IMR-90 (cell line): ENCODE measurements at regions not wholly inside any gene's neighbourhood (a gene's known extent, or its start where the extent isn't known, plus 50 kb on each side); places are given as distances from the start of the nearest gene placed in this dataset.

Experiments
- ATAC-seq: fragments of 200-7000 bp; cut with Tn5 transposase; 2 replicates; pipeline ENCODE4 v1.9.1; 2020; ENCODE audit warnings: low read depth, mild to moderate bottlenecking, moderate library complexity
- BruUV-seq: library from RNA; stranded (reverse); fragments of 400-500 nt; replicated peaks from 2 replicates; lab custom pipeline; 2021; lab: Mats Ljungman, UMichigan
- CTCF ChIA-PET: fragments of 300-600 bp; formaldehyde crosslinking; extraction: SDS; loops from one replicate; lab custom pipeline; 2021; ENCODE audit warnings: antibody characterized with exemption; lab: Yijun Ruan, JAX
- POLR2A ChIA-PET: fragments of 300-600 bp; sonication (Branson Sonifier 250); formaldehyde crosslinking; loops from one replicate; lab custom pipeline; 2022; ENCODE audit warnings: antibody characterized with exemption; ENCODE audit not compliant: unreplicated experiment; lab: Charles Lee
- DNase-seq: peaks from one replicate; pipeline ENCODE4 v3.0.0; 2013
- H2AFZ ChIP-seq: replicated peaks from 2 replicates; pipeline ENCODE3; 2013; ENCODE audit warnings: low read length, mild to moderate bottlenecking; ENCODE audit not compliant: poor library complexity
- H2AK5ac ChIP-seq: 2 replicates; pipeline ENCODE4 v1.6.1; 2013; ENCODE audit warnings: low read depth, low read length, inconsistent platforms
- H2AK9ac ChIP-seq: replicated peaks from 2 replicates; pipeline ENCODE3; 2013; ENCODE audit warnings: mild to moderate bottlenecking, low read depth, low read length, moderate library complexity; ENCODE audit not compliant: poor library complexity
- H2BK120ac ChIP-seq: 2 replicates; pipeline ENCODE4 v1.6.1; 2013; ENCODE audit warnings: low read depth, low read length, inconsistent platforms
- H2BK15ac ChIP-seq: 3 replicates; pipeline ENCODE4 v1.6.1; 2013; ENCODE audit warnings: low read depth, low read length, inconsistent platforms
- H2BK20ac ChIP-seq: 2 replicates; pipeline ENCODE4 v1.6.1; 2013; ENCODE audit warnings: low read depth, mild to moderate bottlenecking, inconsistent platforms, low read length, moderate library complexity
- H2BK5ac ChIP-seq: 2 replicates; pipeline ENCODE4 v1.6.1; 2013; ENCODE audit warnings: mild to moderate bottlenecking, low read depth, low read length, inconsistent platforms; ENCODE audit not compliant: poor library complexity, severe bottlenecking
- H3K14ac ChIP-seq: replicated peaks from 2 replicates; pipeline ENCODE4 v1.6.1; 2013; ENCODE audit warnings: low read depth, low read length, inconsistent platforms
- H3K18ac ChIP-seq: 2 replicates; pipeline ENCODE4 v1.6.1; 2013; ENCODE audit warnings: low read depth, low read length, control low read depth
- H3K23ac ChIP-seq: 2 replicates; pipeline ENCODE4 v1.6.1; 2013; ENCODE audit warnings: low read depth, low read length, inconsistent platforms
- H3K27ac ChIP-seq: 2 replicates; pipeline ENCODE4 v1.5.1; 2013; ENCODE audit warnings: mild to moderate bottlenecking, control low read depth, low read length; ENCODE audit not compliant: insufficient read depth
- H3K27me3 ChIP-seq: 2 replicates; pipeline ENCODE4 v1.6.1; 2013; ENCODE audit warnings: low read length; ENCODE audit not compliant: control insufficient read depth, insufficient read depth
- H3K36me3 ChIP-seq: 2 replicates; pipeline ENCODE4 v1.6.1; 2013; ENCODE audit warnings: low read length, mixed read lengths; ENCODE audit not compliant: control insufficient read depth, insufficient read depth
- H3K4ac ChIP-seq: 2 replicates; pipeline ENCODE4 v1.6.1; 2013; ENCODE audit warnings: low read depth, low read length, inconsistent platforms
- H3K4me1 ChIP-seq: 2 replicates; pipeline ENCODE4 v1.6.1; 2013; ENCODE audit warnings: low read length, mixed read lengths; ENCODE audit not compliant: control insufficient read depth, insufficient read depth
- H3K4me2 ChIP-seq: 2 replicates; pipeline ENCODE4 v1.6.1; 2013; ENCODE audit warnings: low read depth, mild to moderate bottlenecking, control low read depth, low read length, moderate library complexity
- H3K4me3 ChIP-seq: 2 replicates; pipeline ENCODE4 v1.5.1; 2013; ENCODE audit warnings: low read depth, mild to moderate bottlenecking, control low read depth, low read length, moderate library complexity; ENCODE audit not compliant: insufficient read depth
- H3K56ac ChIP-seq: 2 replicates; pipeline ENCODE4 v1.6.1; 2013; ENCODE audit warnings: low read length, inconsistent platforms; ENCODE audit not compliant: insufficient read depth; ENCODE audit errors: extremely low read depth
- H3K79me1 ChIP-seq, 2 experiments: 2 replicates each; pipeline ENCODE4 v1.6.1; 2013; ENCODE audit warnings: low read length in 2 of 2, inconsistent platforms in 1 of 2, low read depth in 1 of 2
- H3K9ac ChIP-seq: 2 replicates; pipeline ENCODE4 v1.6.1; 2013; ENCODE audit warnings: low read depth, low read length, control low read depth
- H3K9me1 ChIP-seq: 2 replicates; pipeline ENCODE4 v1.6.1; 2013; ENCODE audit warnings: low read length, inconsistent platforms; ENCODE audit not compliant: insufficient read depth
- H3K9me3 ChIP-seq: 2 replicates; pipeline ENCODE4 v1.6.1; 2013; ENCODE audit warnings: low read length; ENCODE audit not compliant: control insufficient read depth, insufficient read depth
- H4K20me1 ChIP-seq: 2 replicates; pipeline ENCODE4 v1.6.1; 2013; ENCODE audit warnings: low read length, inconsistent platforms; ENCODE audit not compliant: insufficient read depth
- H4K5ac ChIP-seq: 2 replicates; pipeline ENCODE4 v1.6.1; 2013; ENCODE audit warnings: mild to moderate bottlenecking, low read depth, low read length, control low read depth
- H4K8ac ChIP-seq, 2 experiments: 2 replicates each; pipeline ENCODE4 v1.6.1; 2013; ENCODE audit warnings: low read depth in 2 of 2, low read length in 2 of 2, control low read depth in 1 of 2, inconsistent platforms in 1 of 2
- H4K91ac ChIP-seq: 2 replicates; pipeline ENCODE4 v1.6.1; 2013; ENCODE audit warnings: low read depth, low read length, inconsistent platforms; ENCODE audit not compliant: insufficient read depth
- BHLHE40 ChIP-seq: fragments of 150-350 bp; IDR thresholded peaks from 2 replicates; pipeline ENCODE4 v1.6.1; 2016; ENCODE audit warnings: mild to moderate bottlenecking, low read depth, low read length
- CEBPB ChIP-seq: IDR thresholded peaks from 2 replicates; pipeline ENCODE4 v1.6.1; 2012; ENCODE audit warnings: low read depth, low read length, improper control_type of control experiment
- CHD1 ChIP-seq: IDR thresholded peaks from 2 replicates; pipeline ENCODE4 v1.6.1; 2012; ENCODE audit warnings: low read depth, low read length, improper control_type of control experiment
- ELK1 ChIP-seq: fragments of 150-350 bp; IDR thresholded peaks from 2 replicates; pipeline ENCODE4 v1.6.1; 2016; ENCODE audit warnings: low read depth, mild to moderate bottlenecking, low read length, moderate library complexity, borderline replicate concordance
- FOS ChIP-seq: fragments of 150-350 bp; IDR thresholded peaks from 2 replicates; pipeline ENCODE4 v1.6.1; 2016; ENCODE audit warnings: low read depth, low read length
- MAZ ChIP-seq: IDR thresholded peaks from 2 replicates; pipeline ENCODE4 v1.6.1; 2012; ENCODE audit warnings: low read depth, mild to moderate bottlenecking, low read length, improper control_type of control experiment, moderate library complexity, borderline replicate concordance
- MXI1 ChIP-seq: IDR thresholded peaks from 2 replicates; pipeline ENCODE4 v1.6.1; 2012; ENCODE audit warnings: low read depth, mild to moderate bottlenecking, low read length, moderate library complexity, borderline replicate concordance
- NFE2L2 ChIP-seq: fragments of 150-350 bp; IDR thresholded peaks from 2 replicates; pipeline ENCODE4 v1.6.1; 2016; ENCODE audit warnings: low read depth, mild to moderate bottlenecking, low read length
- POLR2A ChIP-seq: IDR thresholded peaks from 2 replicates; pipeline ENCODE4 v1.6.1; 2012; ENCODE audit warnings: mild to moderate bottlenecking, low read depth, low read length
- RAD21 ChIP-seq: IDR thresholded peaks from 2 replicates; pipeline ENCODE4 v1.6.1; 2012; ENCODE audit warnings: low read length, improper control_type of control experiment
- RCOR1 ChIP-seq: IDR thresholded peaks from 2 replicates; pipeline ENCODE4 v1.6.1; 2012; ENCODE audit warnings: mild to moderate bottlenecking, low read length, improper control_type of control experiment; ENCODE audit not compliant: insufficient replicate concordance
- RFX5 ChIP-seq: IDR thresholded peaks from 2 replicates; pipeline ENCODE4 v1.8.0; 2012; ENCODE audit warnings: low read depth, mild to moderate bottlenecking, low read length, moderate library complexity
- whole genome bisulfite sequencing, 2 experiments: methylation state at CpG; one replicate each; pipeline versions ENCODE4 v1.1.5 to v1.1.7; 2013; ENCODE audit warnings: missing lambda C conversion rate in 2 of 2; ENCODE audit not compliant: insufficient read length in 1 of 2; ENCODE audit errors: extremely low coverage in 2 of 2; 5-methylcytosine and 5-hydroxymethylcytosine counted together
- dilution Hi-C: fragments of 300-500 bp; cut with HindIII; formaldehyde crosslinking; loops from one replicate; pipeline ENCODE4 v1.14.3; 2018; ENCODE audit warnings: low sequenced_read_pairs; ENCODE audit not compliant: unreplicated experiment
- in situ Hi-C: fragments of 300-500 bp; cut with MboI; formaldehyde crosslinking; loops from 3 replicates; pipeline ENCODE4 v1.14.3; 2019; ENCODE audit warnings: low sequenced_read_pairs, inconsistent platforms, mixed read lengths
- intact Hi-C: fragments of 100-400 bp; cut with micrococcal nuclease; formaldehyde crosslinking; loops from 2 replicates; pipeline ENCODE4 v1.10.0; 2022
- TF ChIP-seq, protein P1 (sequence below): fragments of 150-350 bp; IDR thresholded peaks from 2 replicates; pipeline ENCODE4 v1.6.1; 2017; ENCODE audit warnings: mild to moderate bottlenecking, antibody characterized with exemption, low read length, low read depth

GRCh38 chr1:103344930-103345329 is 180.6 kb upstream of the RNPC3 start:
- H2BK15ac ChIP-seq, result no peak overlapping the region

More at GRCh38 chr1:103344930-103345329, 180.6 kb upstream of the RNPC3 start:
- H3K56ac ChIP-seq, result no peak overlapping the region
- H2AFZ ChIP-seq, result no peak overlapping the region
- H3K27ac ChIP-seq, result no peak overlapping the region
- H3K4me1 ChIP-seq, result no peaks in the 10 kb centered on the region
- H3K79me1 ChIP-seq, result no peaks in the 10 kb centered on the region
- no peaks in the 10 kb centered on the region for H3K9me1 ChIP-seq
- WGBS, 2 experiments, result no CpG with 5 or more reads among the region's 3 CpGs
- in situ Hi-C loops, result no loop called here
- H2AK5ac ChIP-seq, result no peak overlapping the region
- no peak overlapping the region for H3K4ac ChIP-seq
- H3K27me3 ChIP-seq, result no peaks in the 10 kb centered on the region
- POLR2A ChIA-PET, result no interaction called here
- no peak overlapping the region for H3K9ac ChIP-seq
- H2BK5ac ChIP-seq, result no peak overlapping the region
- no peak overlapping the region for H3K4me3 ChIP-seq
- intact Hi-C loops, result no loop called here
- no peak for TF ChIP-seq RAD21
- TF ChIP-seq CHD1, result no peak
- TF ChIP-seq ELK1, result no peak
- no peak for TF ChIP-seq RCOR1
- no peak for TF ChIP-seq MXI1
- TF ChIP-seq CEBPB, result no peak
- TF ChIP-seq BHLHE40, result no peak
- TF ChIP-seq, protein P1, sequence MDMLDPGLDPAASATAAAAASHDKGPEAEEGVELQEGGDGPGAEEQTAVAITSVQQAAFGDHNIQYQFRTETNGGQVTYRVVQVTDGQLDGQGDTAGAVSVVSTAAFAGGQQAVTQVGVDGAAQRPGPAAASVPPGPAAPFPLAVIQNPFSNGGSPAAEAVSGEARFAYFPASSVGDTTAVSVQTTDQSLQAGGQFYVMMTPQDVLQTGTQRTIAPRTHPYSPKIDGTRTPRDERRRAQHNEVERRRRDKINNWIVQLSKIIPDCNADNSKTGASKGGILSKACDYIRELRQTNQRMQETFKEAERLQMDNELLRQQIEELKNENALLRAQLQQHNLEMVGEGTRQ, result no peak
- no peak for TF ChIP-seq NFE2L2
- TF ChIP-seq POLR2A, result no peak
- TF ChIP-seq MAZ, result no peak
- no peak for TF ChIP-seq RFX5
- no peak for TF ChIP-seq FOS
- H3K4me2 ChIP-seq, result no peak overlapping the region
- CTCF ChIA-PET, result no interaction called here
- no peak overlapping the region for H4K91ac ChIP-seq
- H4K8ac ChIP-seq, result no peak overlapping the region
- BruUV-seq, result no TSS peak
- H3K36me3 ChIP-seq, result no peaks in the 10 kb centered on the region
- no peak overlapping the region for H3K14ac ChIP-seq
- H4K5ac ChIP-seq, result no peak overlapping the region
- dilution Hi-C loops, result no loop called here
- H4K20me1 ChIP-seq, result no peaks in the 10 kb centered on the region
- no peak overlapping the region for H2BK20ac ChIP-seq
- H3K23ac ChIP-seq, result no peak overlapping the region
- DNase-seq, result no peak
- no peaks in the 10 kb centered on the region for H3K9me3 ChIP-seq
- no peak overlapping the region for H2AK9ac ChIP-seq
- H2BK120ac ChIP-seq, result no peak overlapping the region
- ATAC-seq, result no peak
- no peak overlapping the region for H3K18ac ChIP-seq
